ENCODE measurements at regions not wholly inside any gene's neighbourhood (a gene's known extent, or its start where the extent isn't known, plus 50 kb on each side); places are given as distances from the start of the nearest gene placed in this dataset.

- TF ChIP-seq CTCF (IDR thresholded peaks at IDR 0.05; ENCODE audit: low read depth, low read length, missing input control) (peak; percentile 26), EGR1 (IDR thresholded peaks at IDR 0.05; ENCODE audit: low read depth in 2 of 2) (no peak), MAX (IDR thresholded peaks at IDR 0.05) (no peak), JUND (IDR thresholded peaks at IDR 0.05) (no peak), RXRA (IDR thresholded peaks at IDR 0.05) (no peak)
These were observed 104.0 kb upstream of the OLIG2 start for GRCh38 chr21:32921632-32922230.
